ENCODE measurements at regions not wholly inside any gene's neighbourhood (a gene's known extent, or its start where the extent isn't known, plus 50 kb on each side); places are given as distances from the start of the nearest gene placed in this dataset.

DNA sequence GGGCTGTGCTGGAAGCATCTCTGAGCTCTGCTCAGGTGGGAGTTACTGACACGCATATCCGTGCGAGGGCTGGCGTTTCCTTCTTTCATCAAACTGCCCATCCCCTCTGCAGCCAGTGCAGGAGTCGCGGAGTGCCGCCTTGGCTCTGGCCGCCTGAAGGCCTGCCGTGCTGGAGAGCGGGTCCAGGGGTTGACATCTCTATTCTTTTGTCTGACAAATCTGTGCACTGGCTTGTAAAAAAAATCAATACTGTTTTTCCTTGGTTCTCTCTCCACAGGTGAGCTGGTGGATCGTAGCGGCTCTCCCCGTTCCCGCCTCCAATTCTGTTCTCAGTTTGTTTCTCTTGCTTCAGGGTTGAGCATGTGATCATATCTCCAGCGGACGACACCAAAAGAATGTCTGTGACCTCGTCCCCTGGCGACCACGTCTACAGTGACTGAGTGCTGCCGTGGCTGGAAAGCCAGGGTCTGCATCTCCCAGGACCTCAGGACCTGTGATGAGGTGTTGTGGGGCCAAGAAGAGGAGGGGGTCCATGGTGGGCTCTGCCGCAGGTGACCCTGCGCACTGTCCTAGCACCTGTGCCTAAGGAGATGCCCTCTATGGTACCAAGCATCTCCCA, 214.3 kb upstream of the IRX4 start:
- ATAC-seq (ENCODE audit: low FRiP score in 2 of 2) = no peak
- Histone ChIP-seq H3K36me3 (no peaks in the 10 kb centered on the region), H3K4me3 (no peak overlapping the region), H3K27ac (no peak overlapping the region), H3K4me1 (no peaks in the 10 kb centered on the region), H3K27me3 (no peaks in the 10 kb centered on the region), H3K9me3 (no peaks in the 10 kb centered on the region)
- DNase-seq = peak in 1 of 2 donors; percentile 62
- 70 to 78% methylated on average over 18 to 22 of the region's 22 CpGs for WGBS, 2 donors
- TF ChIP-seq POLR2AphosphoS5 (IDR thresholded peaks at IDR 0.05) (no peak), POLR2A (IDR thresholded peaks at IDR 0.05) (no peak), EP300 (IDR thresholded peaks at IDR 0.05) (no peak), CTCF (IDR thresholded peaks at IDR 0.05) (no peak)

GRCh38 chr5:2095011-2095410, 212.3 kb upstream of the IRX4 start:
- WGBS, 2 donors = 91 to 92% methylated on average over 10 to 12 of the region's 12 CpGs
- H3K4me1 ChIP-seq = no peaks in the 10 kb centered on the region
- no peaks in the 10 kb centered on the region for H3K27me3 ChIP-seq
- H3K36me3 ChIP-seq = no peaks in the 10 kb centered on the region
- DNase-seq (no peak), ATAC-seq (ENCODE audit: low FRiP score in 2 of 2) (no peak)
- no peak overlapping the region for H3K27ac ChIP-seq
- no peak for TF ChIP-seq CTCF (IDR thresholded peaks at IDR 0.05)
- TF ChIP-seq EP300 (IDR thresholded peaks at IDR 0.05) = no peak
- no peak for TF ChIP-seq POLR2AphosphoS5 (IDR thresholded peaks at IDR 0.05)
- TF ChIP-seq POLR2A (IDR thresholded peaks at IDR 0.05) = no peak
- no peak overlapping the region for H3K4me3 ChIP-seq
- H3K9me3 ChIP-seq = no peaks in the 10 kb centered on the region

- no peaks in the 10 kb centered on the region for H3K36me3 ChIP-seq
- peak overlapping the region in 3 of 4 donors; percentile 13 to 67 (median 62) for H3K27ac ChIP-seq
- no peaks in the 10 kb centered on the region for H3K9me3 ChIP-seq
- H3K4me3 ChIP-seq = no peak overlapping the region
- DNase-seq (peak in 1 of 2 donors; percentile 79), ATAC-seq (ENCODE audit: low FRiP score in 2 of 2) (peak; percentile 66 to 85)
- no peak for TF ChIP-seq POLR2AphosphoS5 (IDR thresholded peaks at IDR 0.05)
- TF ChIP-seq CTCF (IDR thresholded peaks at IDR 0.05) = no peak
- TF ChIP-seq POLR2A (IDR thresholded peaks at IDR 0.05) = no peak
- TF ChIP-seq EP300 (IDR thresholded peaks at IDR 0.05) = no peak
- H3K4me1 ChIP-seq = no peaks in the 10 kb centered on the region
- 80% methylated on average over 7 to 8 of the region's 15 CpGs for WGBS, 2 donors
- no peaks in the 10 kb centered on the region for H3K27me3 ChIP-seq
Observed at GRCh38 chr5:2094616-2094995, 211.9 kb upstream of the IRX4 start.

DNA sequence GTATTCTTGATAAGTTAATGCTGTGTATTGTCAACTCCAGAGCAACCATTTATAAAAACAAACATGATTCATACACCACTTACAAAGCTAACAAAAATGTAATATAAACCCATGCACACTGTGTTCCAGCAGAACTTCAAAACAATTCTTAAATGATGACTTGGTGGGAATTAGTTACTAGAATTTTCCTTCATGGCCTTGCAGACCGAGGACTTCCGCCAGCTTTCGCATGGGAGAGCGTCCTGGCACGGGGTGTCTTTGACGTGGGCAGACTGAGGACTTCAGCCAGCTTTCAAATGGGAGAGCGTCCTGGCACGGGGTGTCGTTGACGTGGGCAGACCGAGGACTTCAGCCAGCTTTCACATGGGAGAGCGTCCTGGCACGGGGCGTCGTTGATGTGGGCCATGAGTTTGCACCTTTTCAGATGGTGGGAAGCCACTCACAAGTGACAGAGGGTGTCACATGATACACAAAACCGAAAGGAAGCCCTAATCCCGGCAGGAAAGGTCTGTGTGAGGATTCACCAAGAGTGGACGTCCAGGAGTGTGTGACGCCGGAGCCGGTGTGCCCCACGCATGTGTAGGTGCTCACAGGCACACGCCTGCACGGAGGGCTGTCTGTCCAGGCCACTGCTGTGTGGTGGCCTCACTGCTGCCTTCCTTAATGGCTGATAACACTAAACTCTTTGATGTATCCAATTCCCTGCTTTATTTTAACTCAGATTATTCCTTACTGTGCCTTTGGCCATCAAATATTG, 211.3 kb upstream of the IRX4 start:
- H3K9me3 ChIP-seq = no peaks in the 10 kb centered on the region
- ATAC-seq (ENCODE audit: low FRiP score in 2 of 2) (peak; percentile 58 to 84), DNase-seq (peak in 1 of 2 donors; percentile 69)
- H3K27me3 ChIP-seq = no peaks in the 10 kb centered on the region
- H3K36me3 ChIP-seq = no peaks in the 10 kb centered on the region
- WGBS, 2 donors = 78 to 83% methylated on average over 24 of the region's 24 CpGs
- peak overlapping the region in 3 of 4 donors; percentile 13 to 67 (median 62) for H3K27ac ChIP-seq
- H3K4me3 ChIP-seq = no peak overlapping the region
- TF ChIP-seq POLR2A (IDR thresholded peaks at IDR 0.05) (no peak), CTCF (IDR thresholded peaks at IDR 0.05) (no peak), EP300 (IDR thresholded peaks at IDR 0.05) (no peak), POLR2AphosphoS5 (IDR thresholded peaks at IDR 0.05) (no peak)
- H3K4me1 ChIP-seq = no peaks in the 10 kb centered on the region
